ENCODE measurements at regions not wholly inside any gene's neighbourhood (a gene's known extent, or its start where the extent isn't known, plus 50 kb on each side); places are given as distances from the start of the nearest gene placed in this dataset.

- TF ChIP-seq, protein P1, sequence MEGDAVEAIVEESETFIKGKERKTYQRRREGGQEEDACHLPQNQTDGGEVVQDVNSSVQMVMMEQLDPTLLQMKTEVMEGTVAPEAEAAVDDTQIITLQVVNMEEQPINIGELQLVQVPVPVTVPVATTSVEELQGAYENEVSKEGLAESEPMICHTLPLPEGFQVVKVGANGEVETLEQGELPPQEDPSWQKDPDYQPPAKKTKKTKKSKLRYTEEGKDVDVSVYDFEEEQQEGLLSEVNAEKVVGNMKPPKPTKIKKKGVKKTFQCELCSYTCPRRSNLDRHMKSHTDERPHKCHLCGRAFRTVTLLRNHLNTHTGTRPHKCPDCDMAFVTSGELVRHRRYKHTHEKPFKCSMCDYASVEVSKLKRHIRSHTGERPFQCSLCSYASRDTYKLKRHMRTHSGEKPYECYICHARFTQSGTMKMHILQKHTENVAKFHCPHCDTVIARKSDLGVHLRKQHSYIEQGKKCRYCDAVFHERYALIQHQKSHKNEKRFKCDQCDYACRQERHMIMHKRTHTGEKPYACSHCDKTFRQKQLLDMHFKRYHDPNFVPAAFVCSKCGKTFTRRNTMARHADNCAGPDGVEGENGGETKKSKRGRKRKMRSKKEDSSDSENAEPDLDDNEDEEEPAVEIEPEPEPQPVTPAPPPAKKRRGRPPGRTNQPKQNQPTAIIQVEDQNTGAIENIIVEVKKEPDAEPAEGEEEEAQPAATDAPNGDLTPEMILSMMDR (IDR thresholded peaks at IDR 0.05; ENCODE audit: extremely low read depth in 1 of 2, insufficient read depth in 1 of 2, low read depth in 1 of 2, low read length in 2 of 2): no peak
- TF ChIP-seq EZH2 (IDR thresholded peaks at IDR 0.05; ENCODE audit: borderline replicate concordance, low read depth, low read length, severe bottlenecking): no peak
- TF ChIP-seq POLR2A (IDR thresholded peaks at IDR 0.05; ENCODE audit: low read depth, low read length): no peak
- TF ChIP-seq, protein P2, sequence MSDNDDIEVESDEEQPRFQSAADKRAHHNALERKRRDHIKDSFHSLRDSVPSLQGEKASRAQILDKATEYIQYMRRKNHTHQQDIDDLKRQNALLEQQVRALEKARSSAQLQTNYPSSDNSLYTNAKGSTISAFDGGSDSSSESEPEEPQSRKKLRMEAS (IDR thresholded peaks at IDR 0.05; ENCODE audit: insufficient read depth, insufficient read length): no peak
- no peak for TF ChIP-seq JUN (IDR thresholded peaks at IDR 0.05; ENCODE audit: borderline replicate concordance, insufficient read depth, insufficient read length, low read depth)
- no peak for TF ChIP-seq FOS (IDR thresholded peaks at IDR 0.05; ENCODE audit: borderline replicate concordance, insufficient read depth, low read length)
Observed at GRCh38 chr3:182696916-182697315, 96.4 kb upstream of the ATP11B start.
